IMR-90 (cell line): ENCODE measurements at regions not wholly inside any gene's neighbourhood (a gene's known extent, or its start where the extent isn't known, plus 50 kb on each side); places are given as distances from the start of the nearest gene placed in this dataset.

Source experiments
- ATAC-seq: fragments of 200-7000 bp; cut with Tn5 transposase; 2 replicates; pipeline ENCODE4 v1.9.1; 2020; ENCODE audit warnings: low read depth, mild to moderate bottlenecking, moderate library complexity
- BruUV-seq: library from RNA; stranded (reverse); fragments of 400-500 nt; replicated peaks from 2 replicates; lab custom pipeline; 2021; lab: Mats Ljungman, UMichigan
- CTCF ChIA-PET: fragments of 300-600 bp; formaldehyde crosslinking; extraction: SDS; loops from one replicate; lab custom pipeline; 2021; ENCODE audit warnings: antibody characterized with exemption; lab: Yijun Ruan, JAX
- POLR2A ChIA-PET: fragments of 300-600 bp; sonication (Branson Sonifier 250); formaldehyde crosslinking; loops from one replicate; lab custom pipeline; 2022; ENCODE audit warnings: antibody characterized with exemption; ENCODE audit not compliant: unreplicated experiment; lab: Charles Lee
- DNase-seq: peaks from one replicate; pipeline ENCODE4 v3.0.0; 2013
- H2AFZ ChIP-seq: replicated peaks from 2 replicates; pipeline ENCODE3; 2013; ENCODE audit warnings: low read length, mild to moderate bottlenecking; ENCODE audit not compliant: poor library complexity
- H2AK5ac ChIP-seq: 2 replicates; pipeline ENCODE4 v1.6.1; 2013; ENCODE audit warnings: low read depth, low read length, inconsistent platforms
- H2AK9ac ChIP-seq: replicated peaks from 2 replicates; pipeline ENCODE3; 2013; ENCODE audit warnings: mild to moderate bottlenecking, low read depth, low read length, moderate library complexity; ENCODE audit not compliant: poor library complexity
- H2BK120ac ChIP-seq: 2 replicates; pipeline ENCODE4 v1.6.1; 2013; ENCODE audit warnings: low read depth, low read length, inconsistent platforms
- H2BK15ac ChIP-seq: 3 replicates; pipeline ENCODE4 v1.6.1; 2013; ENCODE audit warnings: low read depth, low read length, inconsistent platforms
- H2BK20ac ChIP-seq: 2 replicates; pipeline ENCODE4 v1.6.1; 2013; ENCODE audit warnings: low read depth, mild to moderate bottlenecking, inconsistent platforms, low read length, moderate library complexity
- H2BK5ac ChIP-seq: 2 replicates; pipeline ENCODE4 v1.6.1; 2013; ENCODE audit warnings: mild to moderate bottlenecking, low read depth, low read length, inconsistent platforms; ENCODE audit not compliant: poor library complexity, severe bottlenecking
- H3K14ac ChIP-seq: replicated peaks from 2 replicates; pipeline ENCODE4 v1.6.1; 2013; ENCODE audit warnings: low read depth, low read length, inconsistent platforms
- H3K18ac ChIP-seq: 2 replicates; pipeline ENCODE4 v1.6.1; 2013; ENCODE audit warnings: low read depth, low read length, control low read depth
- H3K23ac ChIP-seq: 2 replicates; pipeline ENCODE4 v1.6.1; 2013; ENCODE audit warnings: low read depth, low read length, inconsistent platforms
- H3K27ac ChIP-seq: 2 replicates; pipeline ENCODE4 v1.5.1; 2013; ENCODE audit warnings: mild to moderate bottlenecking, control low read depth, low read length; ENCODE audit not compliant: insufficient read depth
- H3K27me3 ChIP-seq: 2 replicates; pipeline ENCODE4 v1.6.1; 2013; ENCODE audit warnings: low read length; ENCODE audit not compliant: control insufficient read depth, insufficient read depth
- H3K36me3 ChIP-seq: 2 replicates; pipeline ENCODE4 v1.6.1; 2013; ENCODE audit warnings: low read length, mixed read lengths; ENCODE audit not compliant: control insufficient read depth, insufficient read depth
- H3K4ac ChIP-seq: 2 replicates; pipeline ENCODE4 v1.6.1; 2013; ENCODE audit warnings: low read depth, low read length, inconsistent platforms
- H3K4me1 ChIP-seq: 2 replicates; pipeline ENCODE4 v1.6.1; 2013; ENCODE audit warnings: low read length, mixed read lengths; ENCODE audit not compliant: control insufficient read depth, insufficient read depth
- H3K4me2 ChIP-seq: 2 replicates; pipeline ENCODE4 v1.6.1; 2013; ENCODE audit warnings: low read depth, mild to moderate bottlenecking, control low read depth, low read length, moderate library complexity
- H3K4me3 ChIP-seq: 2 replicates; pipeline ENCODE4 v1.5.1; 2013; ENCODE audit warnings: low read depth, mild to moderate bottlenecking, control low read depth, low read length, moderate library complexity; ENCODE audit not compliant: insufficient read depth
- H3K56ac ChIP-seq: 2 replicates; pipeline ENCODE4 v1.6.1; 2013; ENCODE audit warnings: low read length, inconsistent platforms; ENCODE audit not compliant: insufficient read depth; ENCODE audit errors: extremely low read depth
- H3K79me1 ChIP-seq, 2 experiments: 2 replicates each; pipeline ENCODE4 v1.6.1; 2013; ENCODE audit warnings: low read length in 2 of 2, inconsistent platforms in 1 of 2, low read depth in 1 of 2
- H3K9ac ChIP-seq: 2 replicates; pipeline ENCODE4 v1.6.1; 2013; ENCODE audit warnings: low read depth, low read length, control low read depth
- H3K9me1 ChIP-seq: 2 replicates; pipeline ENCODE4 v1.6.1; 2013; ENCODE audit warnings: low read length, inconsistent platforms; ENCODE audit not compliant: insufficient read depth
- H3K9me3 ChIP-seq: 2 replicates; pipeline ENCODE4 v1.6.1; 2013; ENCODE audit warnings: low read length; ENCODE audit not compliant: control insufficient read depth, insufficient read depth
- H4K20me1 ChIP-seq: 2 replicates; pipeline ENCODE4 v1.6.1; 2013; ENCODE audit warnings: low read length, inconsistent platforms; ENCODE audit not compliant: insufficient read depth
- H4K5ac ChIP-seq: 2 replicates; pipeline ENCODE4 v1.6.1; 2013; ENCODE audit warnings: mild to moderate bottlenecking, low read depth, low read length, control low read depth
- H4K8ac ChIP-seq, 2 experiments: 2 replicates each; pipeline ENCODE4 v1.6.1; 2013; ENCODE audit warnings: low read depth in 2 of 2, low read length in 2 of 2, control low read depth in 1 of 2, inconsistent platforms in 1 of 2
- H4K91ac ChIP-seq: 2 replicates; pipeline ENCODE4 v1.6.1; 2013; ENCODE audit warnings: low read depth, low read length, inconsistent platforms; ENCODE audit not compliant: insufficient read depth
- BHLHE40 ChIP-seq: fragments of 150-350 bp; IDR thresholded peaks from 2 replicates; pipeline ENCODE4 v1.6.1; 2016; ENCODE audit warnings: mild to moderate bottlenecking, low read depth, low read length
- CEBPB ChIP-seq: IDR thresholded peaks from 2 replicates; pipeline ENCODE4 v1.6.1; 2012; ENCODE audit warnings: low read depth, low read length, improper control_type of control experiment
- CHD1 ChIP-seq: IDR thresholded peaks from 2 replicates; pipeline ENCODE4 v1.6.1; 2012; ENCODE audit warnings: low read depth, low read length, improper control_type of control experiment
- CTCF ChIP-seq: conservative IDR thresholded peaks from 2 replicates; pipeline ENCODE4 v1.5.1; 2012; ENCODE audit warnings: mild to moderate bottlenecking, low read depth, low read length, improper control_type of control experiment
- ELK1 ChIP-seq: fragments of 150-350 bp; IDR thresholded peaks from 2 replicates; pipeline ENCODE4 v1.6.1; 2016; ENCODE audit warnings: low read depth, mild to moderate bottlenecking, low read length, moderate library complexity, borderline replicate concordance
- FOS ChIP-seq: fragments of 150-350 bp; IDR thresholded peaks from 2 replicates; pipeline ENCODE4 v1.6.1; 2016; ENCODE audit warnings: low read depth, low read length
- MAFK ChIP-seq: IDR thresholded peaks from 2 replicates; pipeline ENCODE4 v1.6.1; 2012; ENCODE audit warnings: low read depth, low read length, improper control_type of control experiment
- MAZ ChIP-seq: IDR thresholded peaks from 2 replicates; pipeline ENCODE4 v1.6.1; 2012; ENCODE audit warnings: low read depth, mild to moderate bottlenecking, low read length, improper control_type of control experiment, moderate library complexity, borderline replicate concordance
- MXI1 ChIP-seq: IDR thresholded peaks from 2 replicates; pipeline ENCODE4 v1.6.1; 2012; ENCODE audit warnings: low read depth, mild to moderate bottlenecking, low read length, moderate library complexity, borderline replicate concordance
- NFE2L2 ChIP-seq: fragments of 150-350 bp; IDR thresholded peaks from 2 replicates; pipeline ENCODE4 v1.6.1; 2016; ENCODE audit warnings: low read depth, mild to moderate bottlenecking, low read length
- POLR2A ChIP-seq: IDR thresholded peaks from 2 replicates; pipeline ENCODE4 v1.6.1; 2012; ENCODE audit warnings: mild to moderate bottlenecking, low read depth, low read length
- RAD21 ChIP-seq: IDR thresholded peaks from 2 replicates; pipeline ENCODE4 v1.6.1; 2012; ENCODE audit warnings: low read length, improper control_type of control experiment
- RCOR1 ChIP-seq: IDR thresholded peaks from 2 replicates; pipeline ENCODE4 v1.6.1; 2012; ENCODE audit warnings: mild to moderate bottlenecking, low read length, improper control_type of control experiment; ENCODE audit not compliant: insufficient replicate concordance
- RFX5 ChIP-seq: IDR thresholded peaks from 2 replicates; pipeline ENCODE4 v1.8.0; 2012; ENCODE audit warnings: low read depth, mild to moderate bottlenecking, low read length, moderate library complexity
- SMC3 ChIP-seq: fragments of 150-350 bp; IDR thresholded peaks from 2 replicates; pipeline ENCODE4 v1.6.1; 2016; ENCODE audit warnings: low read depth, mild to moderate bottlenecking, antibody characterized with exemption, low read length, moderate library complexity
- USF2 ChIP-seq: fragments of 150-350 bp; IDR thresholded peaks from 2 replicates; pipeline ENCODE4 v1.6.1; 2017; ENCODE audit warnings: mild to moderate bottlenecking, antibody characterized with exemption, low read length, low read depth
- WGBS, 2 experiments: methylation state at CpG; one replicate each; pipeline versions ENCODE4 v1.1.5 to v1.1.7; 2013; ENCODE audit warnings: missing lambda C conversion rate in 2 of 2; ENCODE audit not compliant: insufficient read length in 1 of 2; ENCODE audit errors: extremely low coverage in 2 of 2; 5-methylcytosine and 5-hydroxymethylcytosine counted together
- dilution Hi-C: fragments of 300-500 bp; cut with HindIII; formaldehyde crosslinking; loops from one replicate; pipeline ENCODE4 v1.14.3; 2018; ENCODE audit warnings: low sequenced_read_pairs; ENCODE audit not compliant: unreplicated experiment
- in situ Hi-C: fragments of 300-500 bp; cut with MboI; formaldehyde crosslinking; loops from 3 replicates; pipeline ENCODE4 v1.14.3; 2019; ENCODE audit warnings: low sequenced_read_pairs, inconsistent platforms, mixed read lengths
- intact Hi-C: fragments of 100-400 bp; cut with micrococcal nuclease; formaldehyde crosslinking; loops from 2 replicates; pipeline ENCODE4 v1.10.0; 2022

GRCh38 chr5:7957329-7957728 is 88.4 kb downstream of the MTRR start:
- no peaks in the 10 kb centered on the region for H3K79me1 ChIP-seq
- no peak overlapping the region for H2BK15ac ChIP-seq
- no peaks in the 10 kb centered on the region for H3K9me1 ChIP-seq
- no peaks in the 10 kb centered on the region for H3K9me3 ChIP-seq
- TF ChIP-seq RCOR1 (no peak), RFX5 (no peak), RAD21 (no peak), SMC3 (no peak), MXI1 (no peak), MAZ (no peak), FOS (no peak), CTCF (no peak), POLR2A (no peak), CHD1 (no peak), ELK1 (no peak), USF2 (no peak), NFE2L2 (no peak), CEBPB (no peak), MAFK (no peak), BHLHE40 (no peak)
- no peak overlapping the region for H4K5ac ChIP-seq
- no TSS peak for BruUV-seq
- no peak overlapping the region for H2BK120ac ChIP-seq
- no peak overlapping the region for H3K4ac ChIP-seq
- no peak overlapping the region for H2AFZ ChIP-seq
- H4K8ac ChIP-seq = no peak overlapping the region
- no peak overlapping the region for H2AK5ac ChIP-seq
- H2AK9ac ChIP-seq = no peak overlapping the region
- CTCF ChIA-PET = interaction anchor here (0.7 kb wide), 1 partner anchor 1178 kb away, joined by 3 read pairs; no protein-coding TSS in a partner anchor
- H3K9ac ChIP-seq = no peak overlapping the region
- no peak overlapping the region for H3K4me2 ChIP-seq
- intact Hi-C loops = no loop called here
- H3K36me3 ChIP-seq = no peaks in the 10 kb centered on the region
- WGBS, 2 experiments = no CpG with 5 or more reads among the region's 4 CpGs
- H2BK5ac ChIP-seq = peak overlapping the region; percentile 50
- no peak overlapping the region for H3K14ac ChIP-seq
- POLR2A ChIA-PET = no interaction called here
- H3K27me3 ChIP-seq = no peaks in the 10 kb centered on the region
- H3K4me3 ChIP-seq = no peak overlapping the region
- in situ Hi-C loops = no loop called here
- dilution Hi-C loops = no loop called here
- H4K91ac ChIP-seq = no peak overlapping the region
- H4K20me1 ChIP-seq = no peaks in the 10 kb centered on the region
- DNase-seq (no peak), ATAC-seq (no peak)
- H3K27ac ChIP-seq = no peak overlapping the region
- no peaks in the 10 kb centered on the region for H3K4me1 ChIP-seq
- H3K56ac ChIP-seq = no peak overlapping the region
- no peak overlapping the region for H2BK20ac ChIP-seq
- H3K18ac ChIP-seq = no peak overlapping the region
- H3K23ac ChIP-seq = no peak overlapping the region
